Upper lobe of right lung (tissue), 1 donor: ENCODE measurements at regions not wholly inside any gene's neighbourhood (a gene's known extent, or its start where the extent isn't known, plus 50 kb on each side); places are given as distances from the start of the nearest gene placed in this dataset.

Experiments used
- ATAC-seq: fragments of 200-7000 bp; cut with Tn5 transposase; one replicate; pipeline ENCODE4 v1.9.1; 2020; ENCODE audit warnings: mild to moderate bottlenecking, moderate library complexity
- DNase-seq: peaks from one replicate; pipeline ENCODE4 v3.0.0-alpha.2; 2020
- H3K27ac ChIP-seq: fragments of 200-600 bp; one replicate; pipeline ENCODE4 v1.8.0; 2022
- H3K27me3 ChIP-seq: fragments of 200-600 bp; one replicate; pipeline ENCODE4 v1.8.0; 2022; ENCODE audit warnings: mild to moderate bottlenecking
- H3K36me3 ChIP-seq: fragments of 200-600 bp; one replicate; pipeline ENCODE4 v1.8.0; 2022
- H3K4me1 ChIP-seq: fragments of 200-600 bp; one replicate; pipeline ENCODE4 v1.8.0; 2022
- H3K4me3 ChIP-seq: fragments of 200-600 bp; one replicate; pipeline ENCODE4 v1.8.0; 2022; ENCODE audit warnings: mild to moderate bottlenecking
- H3K9me3 ChIP-seq: fragments of 200-600 bp; one replicate; pipeline ENCODE4 v1.8.0; 2022
- intact Hi-C: fragments of 100-400 bp; cut with DNase I; formaldehyde crosslinking; loops from one replicate; pipeline ENCODE4 v1.11.0; 2022
- TF ChIP-seq, protein P1 (sequence below): fragments of 200-600 bp; IDR thresholded peaks from one replicate; pipeline ENCODE4 v1.8.0; 2022; ENCODE audit warnings: antibody characterized with exemption
- donor health status: DM: no; HTN: yes; CAD: no; lungs with severe emphysema.

DNA sequence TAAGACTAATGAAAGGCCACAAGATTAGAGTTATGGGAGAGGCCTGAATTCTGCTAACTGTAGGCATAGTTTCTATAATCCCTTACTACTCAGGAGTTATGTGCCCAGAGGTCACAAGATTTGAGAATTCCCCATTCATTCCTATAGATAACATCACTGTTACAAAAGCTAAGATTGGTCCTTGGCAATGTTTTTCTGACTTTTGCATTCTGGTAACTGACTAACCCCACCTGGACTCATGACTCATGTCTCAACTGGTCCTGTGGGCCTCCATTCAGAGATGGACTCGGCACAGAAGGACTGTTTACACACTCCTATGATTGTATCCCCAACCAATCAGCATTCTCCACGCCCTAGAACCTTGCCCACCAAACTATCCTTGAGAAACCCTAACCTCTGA is 249.0 kb upstream of the ZP4 start:
- intact Hi-C loops: no loop called here
- H3K27me3 ChIP-seq: no peaks in the 10 kb centered on the region
- H3K9me3 ChIP-seq: no peaks in the 10 kb centered on the region
- H3K27ac ChIP-seq: no peak overlapping the region
- H3K4me3 ChIP-seq: no peak overlapping the region
- DNase-seq: no peak
- ATAC-seq: no peak
- H3K36me3 ChIP-seq: no peaks in the 10 kb centered on the region
- TF ChIP-seq, protein P1, sequence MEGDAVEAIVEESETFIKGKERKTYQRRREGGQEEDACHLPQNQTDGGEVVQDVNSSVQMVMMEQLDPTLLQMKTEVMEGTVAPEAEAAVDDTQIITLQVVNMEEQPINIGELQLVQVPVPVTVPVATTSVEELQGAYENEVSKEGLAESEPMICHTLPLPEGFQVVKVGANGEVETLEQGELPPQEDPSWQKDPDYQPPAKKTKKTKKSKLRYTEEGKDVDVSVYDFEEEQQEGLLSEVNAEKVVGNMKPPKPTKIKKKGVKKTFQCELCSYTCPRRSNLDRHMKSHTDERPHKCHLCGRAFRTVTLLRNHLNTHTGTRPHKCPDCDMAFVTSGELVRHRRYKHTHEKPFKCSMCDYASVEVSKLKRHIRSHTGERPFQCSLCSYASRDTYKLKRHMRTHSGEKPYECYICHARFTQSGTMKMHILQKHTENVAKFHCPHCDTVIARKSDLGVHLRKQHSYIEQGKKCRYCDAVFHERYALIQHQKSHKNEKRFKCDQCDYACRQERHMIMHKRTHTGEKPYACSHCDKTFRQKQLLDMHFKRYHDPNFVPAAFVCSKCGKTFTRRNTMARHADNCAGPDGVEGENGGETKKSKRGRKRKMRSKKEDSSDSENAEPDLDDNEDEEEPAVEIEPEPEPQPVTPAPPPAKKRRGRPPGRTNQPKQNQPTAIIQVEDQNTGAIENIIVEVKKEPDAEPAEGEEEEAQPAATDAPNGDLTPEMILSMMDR: no peak
- H3K4me1 ChIP-seq: no peaks in the 10 kb centered on the region

DNA sequence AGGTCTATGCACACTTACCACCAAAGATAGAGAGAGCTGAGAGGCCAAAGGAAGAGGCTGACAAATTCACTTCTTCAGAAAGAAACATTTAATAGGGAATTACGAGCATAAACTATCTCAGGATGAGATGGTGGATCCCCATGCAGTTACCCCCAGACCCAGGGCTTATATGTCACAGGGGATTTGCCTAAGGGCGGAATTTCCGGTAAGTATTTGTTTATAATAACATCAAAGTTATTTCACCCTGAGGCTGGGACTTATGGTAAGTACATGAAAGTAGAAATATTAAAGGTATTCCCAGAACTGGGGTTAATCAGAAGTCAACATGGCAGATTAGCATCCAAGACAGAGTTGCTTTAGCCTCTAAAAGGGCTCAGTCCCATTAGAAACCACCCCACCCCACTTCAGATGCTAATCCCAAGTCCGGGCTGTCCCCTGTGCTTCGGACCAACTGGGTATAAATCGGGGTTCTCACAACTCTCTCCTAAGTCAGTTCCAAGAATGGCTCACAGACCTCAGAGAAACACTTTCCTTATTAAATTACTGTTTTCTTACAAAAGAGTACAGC is 247.4 kb upstream of the ZP4 start:
- DNase-seq: no peak
- Histone ChIP-seq H3K27me3 (no peaks in the 10 kb centered on the region), H3K4me1 (no peaks in the 10 kb centered on the region), H3K36me3 (no peaks in the 10 kb centered on the region), H3K4me3 (no peak overlapping the region), H3K9me3 (no peaks in the 10 kb centered on the region), H3K27ac (no peak overlapping the region)
- intact Hi-C loops: no loop called here
- ATAC-seq: no peak
- TF ChIP-seq, protein P1: no peak

DNA sequence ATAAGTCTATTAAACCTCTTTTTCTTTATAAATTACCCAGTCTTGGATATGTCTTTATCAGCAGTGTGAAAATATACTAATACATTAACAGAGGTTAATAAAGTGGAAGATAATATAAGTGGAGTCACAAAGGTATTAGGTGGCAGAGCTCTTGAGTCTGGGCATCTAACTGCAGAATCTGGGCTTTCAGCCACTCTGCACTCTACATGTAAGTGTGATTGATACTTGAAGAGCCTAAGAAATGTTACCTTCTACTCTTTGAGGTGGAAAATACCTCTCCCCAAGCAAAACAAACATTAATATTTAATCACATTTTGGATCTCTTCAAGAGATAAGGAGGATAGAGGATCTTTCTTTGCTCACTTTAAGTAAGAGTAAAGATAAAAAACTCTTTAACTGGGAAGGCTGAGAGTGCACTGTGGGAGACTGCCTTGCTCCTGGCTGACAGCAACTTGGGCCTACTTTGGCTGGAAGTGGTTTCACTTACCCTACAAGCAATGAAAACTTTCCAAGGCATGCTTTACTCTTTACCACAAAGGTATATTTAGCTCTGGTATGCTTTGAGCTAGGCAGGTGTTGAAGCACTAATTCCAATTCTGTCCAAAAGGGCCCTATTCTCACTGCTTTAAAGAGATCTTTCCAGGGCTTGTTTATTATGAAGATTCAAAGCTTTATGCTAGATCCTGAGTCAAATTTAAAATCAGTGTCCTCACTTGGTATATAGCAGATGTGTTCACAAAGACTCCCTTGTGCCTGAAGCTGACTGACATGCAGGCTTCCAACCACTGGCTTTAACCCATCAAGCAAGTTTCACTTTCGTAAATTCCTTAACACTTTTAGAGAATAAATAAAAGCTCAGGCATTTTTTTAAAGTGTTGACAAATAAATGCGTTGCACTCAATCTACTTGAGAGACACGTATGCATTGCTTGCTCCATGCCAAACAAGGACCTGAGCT is 245.3 kb upstream of the ZP4 start:
- TF ChIP-seq, protein P1: no peak
- intact Hi-C loops: no loop called here
- ATAC-seq: no peak
- no peak for DNase-seq
- Histone ChIP-seq H3K27me3 (no peaks in the 10 kb centered on the region), H3K27ac (no peak overlapping the region), H3K36me3 (no peaks in the 10 kb centered on the region), H3K4me1 (no peaks in the 10 kb centered on the region), H3K9me3 (no peaks in the 10 kb centered on the region), H3K4me3 (no peak overlapping the region)

DNA sequence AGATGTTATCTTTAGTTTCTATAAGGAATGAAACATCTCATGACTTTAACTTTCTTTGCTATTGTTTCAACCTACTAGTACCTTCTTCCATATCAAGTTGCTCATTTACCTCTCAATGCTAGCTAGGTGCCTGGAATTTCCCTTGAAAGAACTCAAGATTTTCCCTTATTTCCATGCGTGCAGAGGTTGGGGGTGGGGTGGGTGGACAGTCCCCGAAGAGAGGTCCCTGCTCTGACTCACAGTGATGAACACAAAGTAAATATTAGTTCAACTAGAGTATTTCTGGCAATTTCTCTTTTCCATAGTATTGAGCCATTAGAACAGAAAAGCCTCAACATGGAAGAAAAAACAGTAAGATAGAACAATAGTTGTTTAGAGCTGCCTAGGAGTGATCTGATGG is 239.0 kb upstream of the ZP4 start:
- TF ChIP-seq, protein P1: no peak
- no peak for ATAC-seq

DNA sequence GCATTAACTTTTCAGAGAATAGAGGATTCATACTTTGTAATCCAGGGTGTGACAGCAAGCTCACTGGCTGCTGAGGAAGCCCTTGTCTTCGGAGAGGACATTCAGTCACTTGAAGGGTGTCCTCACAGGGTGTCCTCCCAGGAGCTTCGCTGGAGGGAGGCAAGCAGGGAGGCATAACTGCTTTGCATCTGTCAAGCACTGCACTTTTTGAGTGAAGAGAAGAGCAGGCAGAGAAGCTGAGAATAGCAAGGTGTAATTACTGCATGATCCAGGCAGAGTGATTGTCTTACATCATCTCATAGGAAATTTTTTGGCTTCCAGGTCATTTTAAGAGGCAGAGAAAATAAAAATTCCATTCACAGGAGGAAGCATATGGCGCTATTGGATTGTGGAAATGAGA is 232.5 kb upstream of the ZP4 start:
- TF ChIP-seq, protein P1: no peak

More for the DNA sequence above, 239.0 kb upstream of the ZP4 start:
- Histone ChIP-seq H3K27ac (no peak overlapping the region), H3K4me3 (no peak overlapping the region), H3K27me3 (no peaks in the 10 kb centered on the region), H3K36me3 (no peaks in the 10 kb centered on the region), H3K9me3 (no peaks in the 10 kb centered on the region), H3K4me1 (no peaks in the 10 kb centered on the region)
- no peak for DNase-seq
- intact Hi-C loops: no loop called here

More for the DNA sequence above, 232.5 kb upstream of the ZP4 start:
- Histone ChIP-seq H3K4me3 (no peak overlapping the region), H3K36me3 (no peaks in the 10 kb centered on the region), H3K9me3 (no peaks in the 10 kb centered on the region), H3K27ac (no peak overlapping the region), H3K4me1 (no peaks in the 10 kb centered on the region), H3K27me3 (no peaks in the 10 kb centered on the region)
- DNase-seq (no peak), ATAC-seq (no peak)
- intact Hi-C loops: no loop called here
